Inflammatory macrophage (primary cell): ENCODE measurements at regions not wholly inside any gene's neighbourhood (a gene's known extent, or its start where the extent isn't known, plus 50 kb on each side); places are given as distances from the start of the nearest gene placed in this dataset.
"Not testable (repeated sequence)": the region's sequence is repeated elsewhere in the genome, so short reads cannot be mapped to it uniquely, and the experiment has no call there.

Source experiments
- DNase-seq, 2 donors: peaks; one replicate each; pipeline ENCODE4 v3.0.0-alpha.2; 2020 to 2022

DNA sequence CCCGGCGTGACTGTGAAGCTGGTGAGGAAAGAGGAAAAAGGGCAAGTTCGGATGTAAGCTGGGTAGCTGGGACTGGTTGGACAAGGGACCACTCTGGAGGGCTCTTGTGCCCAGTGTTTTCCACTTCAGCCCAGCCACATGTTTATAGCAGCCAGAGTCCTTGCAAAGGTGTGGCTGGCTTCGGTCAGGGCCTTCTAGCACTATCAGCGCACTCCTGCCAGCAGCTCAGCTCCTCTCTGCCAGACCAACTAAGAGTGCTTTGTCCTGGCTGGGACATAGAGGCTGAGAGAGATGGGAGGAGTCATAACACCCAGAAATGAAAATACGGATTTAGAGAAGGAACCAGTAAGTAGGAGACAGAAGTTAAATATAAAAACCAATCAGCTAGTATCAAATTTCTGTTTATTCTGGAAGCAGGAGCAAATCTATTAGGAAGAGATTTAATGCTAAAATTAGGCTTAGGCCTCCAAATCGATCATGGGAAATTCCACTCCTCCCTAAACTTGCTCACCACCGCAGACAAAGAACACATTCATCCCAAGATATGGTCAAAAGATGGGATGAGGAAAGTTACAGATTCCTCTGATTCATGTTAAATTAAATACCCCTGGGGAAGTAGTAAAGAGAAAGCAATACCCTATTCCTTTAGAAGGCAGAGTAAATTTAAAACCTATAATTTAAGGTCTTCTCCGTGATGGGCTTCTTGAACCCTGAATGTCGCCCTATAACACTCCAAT is 135.0 kb downstream of the RALA start:
- DNase-seq = no peak

DNA sequence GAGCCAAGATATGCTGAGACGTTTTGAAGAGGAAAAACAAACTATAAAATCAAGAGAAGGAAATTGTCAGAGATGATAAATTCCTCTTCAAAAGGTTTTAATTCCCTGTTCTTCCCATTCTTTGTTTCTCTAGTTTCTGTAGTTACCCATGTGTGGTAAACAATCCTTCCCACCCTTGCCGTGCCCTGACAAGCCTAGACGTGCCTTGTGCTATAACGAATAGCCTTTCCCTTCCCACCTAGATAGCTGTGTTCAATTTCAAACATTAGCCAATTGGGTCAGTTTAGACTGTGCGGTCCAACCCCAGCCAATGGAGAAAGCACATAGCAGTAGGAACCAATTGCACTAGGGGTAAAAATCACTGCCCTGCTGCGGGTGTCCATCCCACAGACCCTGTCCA is 138.1 kb downstream of the RALA start:
- DNase-seq = no peak

DNA sequence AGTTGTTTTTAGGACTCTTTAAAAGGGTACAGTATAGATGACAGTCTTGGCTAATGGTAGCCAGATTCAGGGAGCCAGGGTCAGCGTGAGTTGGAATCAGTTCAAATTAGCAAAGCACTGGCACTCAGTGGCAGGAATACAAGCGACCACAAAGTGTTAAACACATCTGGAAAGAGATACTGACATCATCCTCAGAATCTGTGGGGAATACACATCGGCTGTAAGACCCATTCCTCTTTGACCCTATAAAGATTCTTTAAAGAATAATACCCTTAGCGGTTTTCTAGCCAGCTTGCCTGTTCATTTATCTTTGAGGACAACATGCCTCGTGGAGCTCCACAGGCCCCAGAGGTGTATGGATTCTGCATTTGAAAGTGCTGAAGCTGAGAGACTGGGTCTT is 139.1 kb downstream of the RALA start:
- not testable (repeated sequence) for DNase-seq

DNA sequence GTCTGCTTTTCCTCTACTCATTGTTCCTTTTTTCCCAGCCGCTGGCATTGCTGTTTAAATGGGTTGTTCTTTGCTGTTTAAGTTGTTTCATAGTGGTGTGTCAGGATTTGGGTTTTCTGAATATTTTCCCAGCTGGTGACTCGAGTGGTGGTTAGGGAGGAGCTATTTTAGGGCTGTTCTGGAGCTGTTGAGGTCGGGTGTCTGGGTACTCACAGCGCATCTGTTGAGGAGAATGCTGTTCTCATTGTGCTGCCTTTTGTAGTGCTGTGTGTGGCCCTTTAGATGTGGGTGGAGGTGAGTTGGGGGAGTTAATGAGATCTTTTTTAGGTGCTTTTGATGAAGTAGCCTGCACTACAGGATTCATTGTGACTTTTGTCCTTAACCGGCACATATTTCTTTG is 139.5 kb downstream of the RALA start:
- not testable (repeated sequence) for DNase-seq

DNA sequence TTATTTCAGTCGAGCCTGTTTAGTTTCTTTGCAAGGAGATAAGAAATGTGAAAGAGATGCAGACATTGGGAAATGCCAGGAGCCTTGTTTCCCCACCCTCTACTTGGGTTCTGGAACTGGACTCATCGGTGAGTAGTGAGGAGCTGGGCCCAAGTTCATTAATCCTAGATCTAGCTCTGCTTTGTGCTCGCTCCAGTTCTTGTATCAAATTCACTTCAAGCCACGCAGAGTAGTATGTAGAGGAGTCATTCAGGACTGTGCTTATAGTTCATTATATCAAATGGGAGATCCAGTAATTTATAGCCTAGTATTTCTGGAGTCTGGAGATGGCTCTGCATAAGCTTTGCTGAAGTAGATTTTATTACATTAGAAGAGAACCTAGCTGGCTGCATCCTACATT is 142.5 kb downstream of the RALA start:
- DNase-seq = not testable (repeated sequence)

DNA sequence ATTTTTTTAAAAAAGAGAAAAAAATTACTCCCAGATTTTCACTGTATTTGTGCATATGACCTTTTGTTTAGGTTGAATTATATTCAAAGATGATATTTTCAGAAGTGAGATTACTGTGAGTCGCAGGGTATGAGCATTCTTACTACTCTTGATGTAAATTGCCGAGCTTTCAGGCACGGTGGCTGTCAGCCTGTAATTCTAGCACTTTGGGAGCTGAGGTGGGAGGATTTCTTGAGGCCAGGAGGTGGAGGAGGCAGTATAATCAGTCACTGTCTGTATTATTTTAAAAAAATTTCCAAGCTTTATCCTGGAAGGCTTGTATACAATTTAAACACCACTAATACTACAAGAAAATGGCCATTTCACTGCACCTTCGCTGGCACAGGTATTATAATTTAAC is 145.1 kb downstream of the RALA start:
- not testable (repeated sequence) for DNase-seq

DNA sequence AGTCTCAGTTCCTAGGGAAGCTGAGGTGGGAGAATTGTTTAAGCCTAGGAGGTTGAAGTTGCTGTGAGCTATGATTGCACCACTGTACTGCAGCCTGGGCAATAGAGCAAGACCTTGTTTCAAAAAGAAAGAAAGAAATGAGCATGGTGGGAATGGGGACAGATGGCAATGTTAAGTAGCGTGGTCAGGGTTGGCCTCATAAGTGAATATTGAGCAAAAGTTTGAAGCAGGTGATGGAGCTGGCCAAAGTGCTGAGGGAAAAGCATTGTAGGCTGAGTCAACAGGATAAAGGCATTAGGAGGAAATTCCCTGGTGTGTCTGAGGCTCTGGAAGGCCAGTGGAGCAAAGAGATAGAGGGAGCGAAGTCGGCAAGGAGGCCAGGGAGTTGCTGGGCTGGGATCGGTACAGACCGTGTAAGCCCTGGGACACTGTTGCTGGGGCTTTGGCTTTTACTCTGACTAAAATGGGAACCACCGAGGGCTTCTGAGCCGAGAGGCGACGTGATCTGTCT is 151.0 kb downstream of the RALA start:
- not testable (repeated sequence) for DNase-seq

DNA sequence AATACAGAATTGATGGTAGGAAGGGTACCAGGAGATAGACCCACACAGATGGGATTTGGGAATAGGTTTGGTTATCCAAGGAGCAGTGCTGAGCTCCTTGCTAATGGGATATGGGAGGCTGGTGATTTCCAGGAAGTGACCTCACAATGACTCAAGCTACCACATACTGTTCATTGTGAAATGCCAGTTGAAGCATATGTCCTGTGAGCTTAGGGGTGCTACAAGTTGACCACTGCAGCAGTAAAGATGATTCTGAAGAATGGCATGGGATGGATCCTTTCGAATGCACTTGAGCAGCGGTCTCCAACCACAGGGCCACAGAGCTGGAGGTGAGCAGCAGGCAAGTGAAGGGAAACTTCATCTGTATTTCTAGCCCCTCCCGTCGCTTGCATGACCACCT is 158.2 kb downstream of the RALA start:
- not testable (repeated sequence) for DNase-seq

DNA sequence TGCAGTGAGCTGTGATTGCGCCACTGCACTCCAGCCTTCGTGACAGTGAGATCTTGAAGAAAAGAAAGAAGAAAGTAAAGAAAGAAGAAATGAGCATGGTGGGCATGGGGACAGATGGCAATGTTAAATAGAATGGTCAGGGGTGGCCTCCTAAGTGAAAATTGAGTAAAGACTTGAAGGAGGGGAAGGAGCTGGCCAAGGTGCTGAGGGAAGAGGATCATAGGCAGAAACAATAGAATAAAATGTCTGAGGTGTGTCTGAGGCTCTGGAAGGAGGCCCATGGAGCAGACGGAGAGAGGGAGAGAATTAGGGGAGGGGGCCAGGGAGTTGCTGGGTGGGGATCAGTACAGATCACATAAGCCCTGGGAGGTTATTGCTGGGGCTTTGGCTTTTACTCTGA is 163.1 kb downstream of the RALA start:
- not testable (repeated sequence) for DNase-seq

DNA sequence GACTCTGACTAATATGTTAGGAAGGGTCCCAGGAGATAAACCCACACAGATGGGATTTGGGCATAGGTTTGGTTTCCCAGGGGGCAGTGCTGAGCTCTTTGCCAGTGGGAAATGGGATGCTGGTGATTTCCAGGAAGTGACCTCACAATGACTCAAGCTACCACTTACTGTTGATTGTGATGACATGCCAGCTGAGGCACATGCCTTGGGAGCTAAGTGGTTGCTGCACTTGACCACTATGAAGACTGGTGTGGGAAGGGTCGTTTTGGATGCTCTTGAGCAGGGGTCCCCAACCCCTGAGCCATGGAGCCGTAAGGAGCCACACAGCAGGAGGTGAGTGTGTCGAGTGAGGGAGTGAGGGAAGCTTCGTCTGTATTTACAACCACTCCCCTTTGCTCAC is 159.0 kb upstream of the CDK13 start:
- not testable (repeated sequence) for DNase-seq

DNA sequence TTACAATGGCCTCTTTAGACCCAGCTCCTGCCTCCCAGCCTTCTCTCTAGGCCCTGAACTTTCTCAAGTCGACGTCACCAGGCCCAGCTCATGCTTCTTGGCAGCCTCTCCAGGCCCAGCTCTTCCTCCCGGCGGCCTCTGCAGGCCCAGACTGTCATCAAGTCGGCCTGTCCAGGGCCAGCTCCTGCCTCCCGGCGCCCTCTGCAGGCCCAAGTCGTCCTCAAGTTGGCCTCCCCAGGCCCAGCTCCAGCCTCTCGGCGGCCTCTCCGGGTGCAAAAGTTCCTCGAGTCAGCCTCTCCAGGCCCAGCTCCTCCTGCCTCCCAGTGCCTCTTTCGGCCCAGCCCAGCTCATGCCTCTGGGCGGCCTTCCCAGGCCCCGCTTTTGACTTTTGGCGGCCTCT is 158.1 kb upstream of the CDK13 start:
- not testable (repeated sequence) for DNase-seq

DNA sequence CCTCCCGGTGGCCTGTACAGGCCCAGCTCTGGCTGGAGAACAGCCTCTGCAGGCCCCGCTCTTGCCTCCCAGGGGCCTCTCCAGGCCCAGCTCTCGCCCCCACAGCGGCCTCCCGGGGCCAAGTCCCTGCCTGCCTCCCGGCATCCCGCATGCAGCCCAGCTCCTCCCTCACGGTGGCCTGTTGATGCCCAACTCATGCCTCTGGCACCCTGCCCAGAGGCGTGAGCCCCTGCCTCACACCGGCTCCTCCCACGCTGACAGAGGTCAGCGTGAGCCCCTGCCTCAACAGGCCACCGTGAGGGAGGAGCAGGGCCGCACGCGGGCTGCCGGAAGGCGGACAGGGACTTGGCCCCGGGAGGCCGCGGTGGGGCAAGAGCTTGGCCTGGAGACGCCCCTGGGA is 157.0 kb upstream of the CDK13 start:
- not testable (repeated sequence) for DNase-seq

DNA sequence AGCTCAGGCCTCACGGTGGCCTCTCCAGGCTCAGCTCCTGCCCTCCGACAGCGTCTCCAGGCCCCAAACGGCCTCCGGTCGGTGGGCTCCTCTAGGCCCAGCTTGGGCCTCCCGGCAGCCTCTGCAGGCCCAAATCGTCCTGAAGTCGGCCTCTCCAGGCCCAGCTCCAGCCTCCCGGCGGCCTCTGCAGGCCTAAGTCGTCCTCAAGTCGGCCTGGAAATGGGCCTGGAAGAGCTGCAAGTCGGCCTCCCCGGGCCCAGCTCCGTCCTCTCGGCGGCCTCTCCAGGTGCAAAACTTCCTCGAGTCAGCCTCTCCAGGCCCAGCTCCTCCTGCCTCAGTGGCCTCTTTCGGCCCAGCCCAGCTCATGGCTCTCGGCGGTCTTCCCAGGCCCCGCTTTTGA is 156.2 kb upstream of the CDK13 start:
- DNase-seq = not testable (repeated sequence)

DNA sequence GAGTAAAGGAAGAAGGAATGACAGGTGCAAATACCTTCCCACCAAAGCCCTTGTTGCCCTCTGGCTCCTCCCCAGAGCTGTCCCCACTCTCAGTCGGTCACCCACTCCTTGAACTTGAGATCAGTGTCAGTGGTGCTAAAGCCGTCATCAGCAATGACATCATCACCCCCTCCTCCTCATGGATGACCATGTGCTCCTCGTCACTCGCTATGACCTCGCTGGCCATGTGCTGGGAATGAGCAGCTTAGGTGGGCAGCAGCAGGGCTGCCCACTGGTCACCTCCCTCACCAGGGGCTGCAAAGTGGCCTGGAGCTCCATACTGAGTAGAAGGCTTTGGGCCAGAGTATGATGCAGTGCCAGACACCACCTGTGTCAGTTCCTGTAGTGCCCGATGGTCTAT is 153.1 kb upstream of the CDK13 start:
- not testable (repeated sequence) for DNase-seq

DNA sequence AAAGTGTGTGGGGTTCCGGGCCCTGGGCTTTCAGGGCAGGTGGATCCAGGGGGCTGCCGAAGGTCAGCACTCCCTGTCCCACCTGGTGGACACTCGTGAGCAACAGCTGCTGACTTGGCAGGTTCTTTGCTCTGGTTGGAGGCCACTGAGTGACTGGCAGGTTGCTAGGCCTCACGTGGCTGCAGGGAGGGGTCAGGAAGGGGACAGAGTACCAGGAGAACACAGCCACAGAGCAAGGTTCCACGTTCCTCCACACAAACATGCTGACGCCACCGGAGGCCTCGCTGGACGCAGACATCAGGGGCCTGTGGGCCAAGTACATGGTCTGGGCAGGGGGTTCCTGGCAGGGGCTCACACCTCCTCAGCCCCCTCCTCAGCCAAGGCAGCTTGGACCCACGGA is 152.0 kb upstream of the CDK13 start:
- DNase-seq = not testable (repeated sequence)

DNA sequence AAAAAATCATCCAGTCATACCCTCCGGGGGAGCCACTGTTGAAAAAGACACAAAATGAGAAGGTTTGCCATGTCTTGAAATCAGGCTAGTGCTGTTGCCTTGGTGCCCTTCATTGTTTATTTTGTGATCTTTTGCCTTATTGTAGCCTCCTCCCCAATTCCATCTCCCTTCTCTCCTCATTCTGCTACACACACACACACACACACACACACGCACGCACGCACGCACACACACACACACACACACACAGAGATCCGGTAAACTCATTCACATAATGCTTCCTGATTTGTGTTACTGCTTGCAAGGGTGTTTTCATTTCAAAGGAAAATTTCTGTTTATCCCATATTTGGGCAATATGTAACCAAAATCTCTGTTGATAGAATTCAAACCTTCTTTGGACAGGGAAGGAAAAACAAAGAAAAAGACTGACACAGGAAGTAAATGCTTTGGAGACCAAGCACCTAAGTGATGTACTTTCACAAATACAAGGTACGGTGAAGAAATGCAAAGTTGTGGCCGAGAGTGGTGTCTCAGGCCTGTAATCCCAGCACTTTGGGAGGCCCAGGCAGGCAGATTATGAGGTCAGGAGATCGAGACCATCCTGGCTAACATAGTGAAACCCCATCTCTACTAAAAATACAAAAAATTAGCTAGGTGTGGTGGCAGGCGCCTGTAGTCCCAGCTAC is 141.1 kb upstream of the CDK13 start:
- DNase-seq = no peak

DNA sequence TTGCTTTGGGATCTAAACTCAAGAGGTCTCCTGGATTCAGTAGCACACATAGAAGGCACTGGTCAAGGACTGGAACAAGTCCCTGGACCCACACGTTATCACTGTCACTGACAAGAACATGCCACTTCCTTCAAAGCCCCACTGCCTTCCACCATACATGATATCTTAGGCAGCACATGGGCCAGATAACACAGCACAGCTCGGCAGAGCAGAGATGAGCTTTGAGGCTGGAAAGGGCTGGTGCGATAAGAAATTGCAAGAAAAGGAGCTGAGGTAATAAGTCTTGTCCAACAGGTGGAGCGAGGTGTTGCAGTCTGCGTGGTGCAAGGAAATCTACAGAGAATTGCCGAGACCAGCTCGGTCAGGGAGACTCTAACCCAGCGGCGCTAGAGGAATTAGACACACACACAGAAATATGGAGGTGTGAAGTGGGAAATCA is 139.8 kb upstream of the CDK13 start:
- no peak for DNase-seq

DNA sequence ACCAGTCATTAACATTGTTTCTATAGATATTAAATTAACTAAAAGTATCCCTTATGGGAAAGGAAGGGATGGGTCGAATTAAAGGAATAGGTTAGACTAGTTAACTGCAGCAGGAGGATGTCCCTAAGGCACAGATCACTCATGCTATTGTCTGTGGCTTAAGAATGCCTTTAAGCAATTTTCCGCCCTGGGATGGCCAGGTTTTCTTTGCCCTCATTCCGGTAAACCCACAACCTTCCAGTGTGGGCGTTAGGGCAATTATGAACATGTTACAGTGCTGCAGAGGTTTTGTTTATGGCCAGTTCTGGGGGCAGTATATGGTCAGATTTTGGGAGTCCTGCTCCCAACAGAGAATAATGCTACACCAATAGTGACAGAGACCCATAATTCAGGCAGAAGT is 139.3 kb upstream of the CDK13 start:
- no peak for DNase-seq

DNA sequence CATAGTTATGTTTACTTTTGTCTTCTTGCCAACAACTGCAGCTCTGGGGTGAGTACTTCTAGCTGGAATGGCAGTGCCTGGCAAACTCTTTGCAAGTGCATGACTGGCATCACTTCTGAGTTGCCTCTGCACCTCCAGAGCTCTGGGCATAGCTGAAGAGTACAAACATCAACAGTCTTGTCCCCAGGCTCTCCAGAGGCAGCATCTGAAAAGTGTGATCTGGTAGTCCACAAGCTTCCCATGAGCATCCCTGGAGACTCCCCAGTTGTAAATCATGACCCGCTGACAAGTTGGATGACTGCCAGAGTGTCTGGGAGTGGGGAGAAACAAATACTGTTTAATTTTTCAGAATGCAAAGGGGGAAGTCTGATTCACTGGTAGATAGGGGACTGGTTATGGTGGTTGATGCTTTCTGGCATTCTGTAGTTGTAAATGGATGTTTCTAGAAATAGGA is 138.9 kb upstream of the CDK13 start:
- DNase-seq = no peak

DNA sequence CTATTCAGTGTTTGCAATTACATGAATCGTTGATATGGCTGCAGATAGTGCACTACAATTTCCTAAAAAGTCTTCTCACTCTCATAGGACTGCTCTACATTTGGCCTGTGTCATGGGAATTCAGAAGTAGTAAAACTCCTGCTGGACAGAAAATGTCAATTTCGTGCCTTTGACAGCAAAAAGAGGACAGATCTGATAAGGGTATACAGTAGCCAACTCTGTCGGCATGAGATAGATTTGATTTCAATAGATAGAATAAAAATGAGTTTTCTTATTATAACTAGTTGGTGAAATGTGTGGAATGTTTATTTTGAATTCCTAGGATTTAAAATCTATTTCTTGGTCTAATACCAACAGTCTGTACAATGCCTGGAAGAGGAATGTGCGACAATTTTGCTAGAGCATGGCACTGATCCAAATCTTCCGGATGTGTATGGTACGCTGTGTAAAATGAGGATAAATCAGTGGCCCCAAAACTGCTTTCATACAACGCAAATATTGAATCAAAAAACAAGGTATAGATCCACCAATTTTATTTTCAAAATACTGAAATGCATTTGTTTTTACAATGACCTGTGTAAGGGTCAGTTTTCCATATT is 133.5 kb upstream of the CDK13 start:
- DNase-seq = no peak

DNA sequence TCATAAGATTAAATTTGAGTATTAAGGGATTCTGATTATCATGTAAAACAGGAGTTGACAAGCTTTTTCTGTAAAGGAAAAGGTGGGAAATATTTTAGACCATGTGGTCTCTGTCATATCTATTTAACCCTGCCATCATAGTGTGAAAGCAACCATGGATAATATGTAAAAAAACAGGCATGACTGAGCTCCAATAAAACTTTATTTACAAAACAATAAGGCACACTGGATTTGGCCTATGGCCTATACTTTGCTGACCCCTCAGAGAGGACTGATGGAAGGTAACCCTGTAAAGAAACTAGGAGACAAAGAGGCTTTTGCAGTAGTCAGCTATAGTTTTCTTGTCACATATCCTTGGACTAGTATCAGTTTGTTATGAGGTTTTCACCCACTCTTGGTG is 130.5 kb upstream of the CDK13 start:
- DNase-seq = no peak

DNA sequence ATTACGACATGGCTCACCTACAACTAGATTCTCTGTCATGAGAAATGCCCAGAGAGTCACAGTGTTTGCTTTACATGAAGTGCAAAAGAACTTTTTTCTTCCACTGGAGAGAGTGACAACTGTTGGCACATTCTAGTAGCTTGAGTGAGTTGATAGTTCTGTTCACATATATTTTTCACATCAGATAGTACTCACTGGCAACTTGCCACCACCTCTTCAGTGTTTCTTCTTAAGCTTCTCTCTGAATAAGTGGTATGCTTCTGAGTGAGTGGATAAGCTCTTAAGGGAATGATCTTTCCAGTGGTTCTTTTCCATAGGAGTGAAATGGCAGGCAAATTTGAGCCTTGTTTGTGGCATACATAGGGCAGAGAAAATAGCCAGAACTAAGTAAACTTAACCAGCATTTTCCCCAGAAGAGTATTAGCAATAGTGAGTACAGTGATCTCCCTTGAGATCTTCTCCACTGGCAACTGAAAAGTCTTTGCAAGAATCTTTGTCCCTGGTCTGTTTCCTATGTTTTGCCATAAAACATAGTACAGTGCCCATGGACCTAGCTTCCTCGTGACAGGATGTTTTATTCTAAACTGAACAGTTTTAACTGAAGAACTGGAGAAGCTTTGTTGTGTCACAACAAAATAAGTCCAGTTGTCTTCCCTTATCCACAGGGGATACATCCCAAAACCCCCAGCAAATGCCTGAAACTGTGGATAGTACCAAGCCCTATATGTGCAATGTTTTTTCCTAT is 125.4 kb upstream of the CDK13 start:
- DNase-seq = no peak
